Stimulated activated CD8-positive, alpha-beta memory T cell treated with anti-CD3 and anti-CD28 coated beads, Interleukin-4, amount 100 ng/mL, for 48 hours (primary cell): ENCODE measurements at regions not wholly inside any gene's neighbourhood (a gene's known extent, or its start where the extent isn't known, plus 50 kb on each side); places are given as distances from the start of the nearest gene placed in this dataset.

Source experiments
- DNase-seq: peaks from one replicate; pipeline ENCODE4 v3.0.0-alpha.2; 2020

GRCh38 chr16:64638766-64639165 is 483.1 kb downstream of the CDH11 start:
- no peak for DNase-seq

GRCh38 chr16:64629622-64630021 is 492.2 kb downstream of the CDH11 start:
- no peak for DNase-seq

DNA sequence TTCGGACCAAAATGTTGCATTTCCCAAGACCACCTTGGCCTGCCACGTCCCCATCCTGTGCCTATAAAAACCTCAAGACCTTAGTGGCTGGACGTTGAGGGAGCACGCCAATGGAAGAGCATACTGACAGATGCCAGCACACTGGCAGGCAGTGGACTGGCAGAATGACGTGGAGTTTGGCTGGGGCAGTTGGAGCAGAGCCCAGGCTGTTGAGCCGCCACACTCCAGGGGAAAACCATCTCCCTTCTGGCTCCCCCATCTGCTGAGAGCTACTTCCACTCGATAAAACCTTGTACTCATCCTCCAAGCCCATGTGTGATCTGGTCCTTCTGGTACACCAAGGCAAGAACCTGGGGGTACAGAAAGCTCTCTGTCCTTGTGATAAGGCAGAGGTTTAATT is 494.1 kb downstream of the CDH11 start:
- no peak for DNase-seq

DNA sequence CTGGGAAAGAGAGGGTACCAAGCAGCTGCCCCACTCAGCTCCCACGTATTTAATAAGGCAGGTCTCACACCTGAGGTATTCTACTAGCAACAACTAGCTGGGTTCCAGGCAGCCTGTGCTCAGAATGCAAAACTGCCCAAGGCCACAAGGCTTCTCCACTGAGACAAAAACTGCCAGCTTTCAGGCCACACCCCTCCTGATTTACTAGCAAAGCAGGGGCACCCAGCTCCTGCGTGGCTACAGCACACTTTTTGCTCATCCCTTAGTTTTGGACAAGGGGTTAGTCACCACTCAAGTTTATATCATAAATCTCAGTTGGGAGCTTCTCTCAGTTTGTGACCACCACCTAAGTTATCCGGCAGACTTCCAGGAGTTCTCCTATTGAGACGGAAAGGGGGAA is 494.6 kb downstream of the CDH11 start:
- DNase-seq, result no peak

- DNase-seq, result no peak
Observed at GRCh38 chr16:64626776-64627175, 495.1 kb downstream of the CDH11 start.

- DNase-seq, result no peak
Observed at GRCh38 chr16:64621616-64622015, 500.2 kb downstream of the CDH11 start.

DNA sequence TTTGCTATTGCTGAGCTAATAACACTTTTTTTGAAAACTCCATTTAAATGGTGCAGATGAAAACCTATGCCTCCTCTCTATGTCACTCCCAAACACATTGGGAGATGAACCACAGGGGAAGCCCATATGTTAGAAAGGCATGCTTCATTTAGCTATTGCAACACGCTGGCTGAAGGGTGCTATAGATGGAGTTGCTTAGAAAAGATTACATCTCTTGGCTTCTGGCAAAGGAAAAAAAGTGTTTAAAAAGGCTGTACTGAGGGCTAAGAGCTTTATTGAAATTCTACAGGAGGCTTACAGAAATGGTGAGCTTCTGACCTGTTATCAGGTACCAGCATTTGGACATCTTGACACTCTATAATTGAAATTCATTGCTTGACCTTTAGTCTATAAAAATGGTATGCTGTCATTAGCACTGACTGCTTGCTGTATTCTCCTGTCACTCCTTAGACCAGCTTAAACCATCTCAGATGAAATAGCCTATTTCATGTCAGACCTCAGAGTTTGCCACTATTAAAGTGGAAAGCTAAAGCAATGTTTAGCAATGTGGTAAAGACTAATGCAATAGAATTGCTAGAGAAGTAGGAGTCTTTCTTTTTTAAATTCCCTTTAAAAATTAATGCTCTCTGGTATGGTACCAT is 503.9 kb downstream of the CDH11 start:
- DNase-seq, result no peak

DNA sequence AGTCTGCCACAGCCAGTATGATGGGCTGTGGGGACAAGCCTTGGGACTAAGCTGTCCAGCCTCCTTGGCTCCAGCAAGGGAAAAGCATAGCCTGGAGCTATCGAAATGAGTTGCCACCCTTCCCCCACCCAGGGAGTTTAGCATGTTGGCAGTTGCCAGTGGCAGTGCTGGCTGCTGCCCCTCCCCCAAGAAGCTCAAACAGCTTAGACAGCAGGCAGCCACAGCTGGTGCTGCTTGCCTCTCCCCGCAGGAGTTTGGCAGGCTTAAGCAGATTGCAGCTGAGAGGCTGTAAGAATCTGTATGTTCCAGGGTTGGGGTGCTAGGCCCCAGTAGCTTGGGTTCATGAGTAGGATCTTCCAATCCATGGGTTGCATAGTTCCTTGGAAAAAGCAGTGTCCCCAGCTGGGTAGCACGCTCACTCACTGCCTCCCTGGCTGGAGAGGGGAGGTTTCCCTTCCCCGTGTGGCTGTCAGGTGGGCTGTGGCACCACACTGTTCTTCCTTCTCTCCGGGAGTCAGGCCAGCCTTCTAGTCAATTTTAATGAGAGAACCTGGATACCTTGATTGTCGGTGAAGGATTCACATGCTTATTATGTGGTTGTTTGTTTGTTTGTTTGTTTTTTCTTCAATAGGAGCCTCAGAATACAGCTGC is 506.1 kb downstream of the CDH11 start:
- DNase-seq, result no peak

DNA sequence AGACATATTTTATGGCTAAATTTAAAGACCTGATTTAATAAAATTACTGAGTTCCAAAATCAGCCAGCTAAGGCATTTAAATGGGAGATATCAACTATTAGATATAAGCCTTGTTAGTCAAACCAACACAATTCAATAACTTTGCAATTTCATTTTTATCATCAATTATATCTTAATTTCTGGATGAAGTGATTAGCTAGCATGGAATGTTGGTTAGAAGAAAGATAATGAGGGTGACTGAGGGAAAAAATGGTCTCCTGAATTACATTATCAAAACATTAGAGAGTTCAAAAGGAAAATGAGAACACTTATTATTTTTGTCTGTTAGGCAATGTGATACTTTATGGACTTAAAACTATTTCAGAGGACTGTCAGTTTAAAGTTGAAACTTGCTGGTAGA is 525.7 kb downstream of the CDH11 start:
- DNase-seq, result no peak

GRCh38 chr16:64590513-64590912 is 531.4 kb downstream of the CDH11 start:
- no peak for DNase-seq

GRCh38 chr16:64589836-64590235 is 532.0 kb downstream of the CDH11 start:
- no peak for DNase-seq

DNA sequence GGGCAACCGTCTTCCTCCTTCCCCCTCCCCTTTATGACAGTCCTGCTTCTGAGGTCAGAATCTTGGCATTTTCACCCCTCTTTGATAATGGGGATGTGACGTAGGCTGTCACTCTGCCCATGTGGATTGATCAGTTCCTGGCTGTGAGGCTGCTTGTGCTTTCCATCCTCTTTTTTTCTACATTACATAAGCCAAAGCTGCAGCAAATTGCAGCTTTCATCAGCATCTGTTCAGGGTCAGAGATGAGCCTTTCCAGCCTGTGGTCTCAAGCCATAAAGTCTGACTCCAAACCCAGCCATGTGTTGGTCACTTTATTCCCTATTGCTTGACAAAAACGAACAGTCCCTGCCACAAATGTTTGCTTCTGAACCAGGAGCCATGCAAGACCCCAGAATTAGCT is 535.1 kb downstream of the CDH11 start:
- no peak for DNase-seq

GRCh38 chr16:64585367-64585766 is 536.5 kb downstream of the CDH11 start:
- DNase-seq, result no peak

DNA sequence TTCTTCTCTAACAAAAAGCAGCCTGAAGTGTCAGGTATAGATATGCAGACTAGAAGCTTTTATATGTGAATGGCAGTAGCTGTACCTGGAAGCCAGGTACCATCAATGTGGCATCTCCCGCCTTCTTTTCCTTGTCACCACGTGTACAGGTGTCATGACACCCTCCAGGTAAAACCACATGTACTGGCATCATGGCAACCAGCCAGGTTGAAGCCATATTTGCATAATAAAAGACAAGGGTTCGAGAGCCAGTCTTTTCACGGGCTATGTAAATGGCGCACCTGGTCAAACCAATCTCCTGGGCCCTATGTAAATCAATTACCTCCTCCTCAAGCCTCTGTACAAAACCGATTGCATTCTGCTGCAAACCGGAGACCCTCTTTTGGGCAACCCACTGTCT is 541.3 kb downstream of the CDH11 start:
- DNase-seq, result no peak

GRCh38 chr16:64579712-64580111 is 542.2 kb downstream of the CDH11 start:
- DNase-seq, result no peak

GRCh38 chr16:64545768-64546167 is 576.1 kb downstream of the CDH11 start:
- no peak for DNase-seq

DNA sequence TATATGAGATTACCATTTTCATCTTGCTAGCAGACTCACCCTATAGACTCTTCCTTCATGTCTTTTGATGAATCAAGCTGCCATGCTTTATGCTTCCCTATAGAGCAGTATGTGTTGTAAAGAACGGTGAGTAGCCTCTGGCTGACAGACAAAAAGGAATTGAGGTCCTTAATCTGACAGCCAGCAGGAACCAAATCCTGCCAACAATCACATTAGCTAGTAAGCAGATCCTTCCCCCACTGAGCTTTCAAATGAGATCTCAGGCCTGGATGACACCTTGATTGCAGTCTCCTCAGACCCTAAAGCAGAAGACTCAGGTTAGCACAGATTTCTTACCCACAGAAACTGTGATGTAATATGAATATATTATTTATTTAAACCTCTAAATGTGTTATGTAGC is 577.0 kb downstream of the CDH11 start:
- DNase-seq, result no peak

DNA sequence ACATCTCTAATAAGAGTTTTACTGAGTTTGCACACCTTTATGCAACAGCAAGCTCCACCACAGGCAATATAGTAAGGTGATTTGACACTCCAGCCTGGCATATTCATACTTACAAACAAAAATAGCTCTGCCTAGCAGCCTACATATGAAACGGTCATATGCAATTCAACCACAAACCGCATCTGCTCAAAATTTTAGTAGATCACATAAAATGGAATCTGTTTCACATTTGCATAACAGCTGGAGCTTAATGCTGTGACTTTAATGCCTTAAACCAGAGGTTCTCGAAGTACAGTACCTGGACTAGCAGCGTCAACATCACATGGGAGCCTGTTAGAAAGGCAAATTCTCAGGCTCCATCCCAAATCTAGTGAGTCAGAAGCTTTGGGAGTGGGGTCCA is 578.4 kb downstream of the CDH11 start:
- no peak for DNase-seq

GRCh38 chr16:64543031-64543430 is 578.8 kb downstream of the CDH11 start:
- DNase-seq, result no peak

DNA sequence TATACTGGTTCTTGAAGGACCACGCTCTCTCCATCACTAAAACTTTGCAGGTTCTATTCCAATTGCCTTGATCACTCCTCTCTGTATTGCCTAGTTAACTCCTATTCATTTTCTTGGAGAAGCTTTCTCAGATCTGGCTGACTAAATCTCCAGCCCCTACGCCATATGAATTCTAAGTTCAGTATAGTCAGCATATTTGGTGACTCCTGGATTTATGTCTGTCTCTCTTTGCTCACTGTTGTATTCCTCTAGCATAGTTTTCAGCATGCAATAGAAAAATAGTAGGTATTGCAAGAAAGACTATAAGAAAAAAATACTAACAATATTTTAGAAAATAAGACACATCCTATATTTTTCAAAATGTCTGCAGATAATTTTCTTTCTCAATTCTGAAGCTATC is 579.7 kb downstream of the CDH11 start:
- no peak for DNase-seq

DNA sequence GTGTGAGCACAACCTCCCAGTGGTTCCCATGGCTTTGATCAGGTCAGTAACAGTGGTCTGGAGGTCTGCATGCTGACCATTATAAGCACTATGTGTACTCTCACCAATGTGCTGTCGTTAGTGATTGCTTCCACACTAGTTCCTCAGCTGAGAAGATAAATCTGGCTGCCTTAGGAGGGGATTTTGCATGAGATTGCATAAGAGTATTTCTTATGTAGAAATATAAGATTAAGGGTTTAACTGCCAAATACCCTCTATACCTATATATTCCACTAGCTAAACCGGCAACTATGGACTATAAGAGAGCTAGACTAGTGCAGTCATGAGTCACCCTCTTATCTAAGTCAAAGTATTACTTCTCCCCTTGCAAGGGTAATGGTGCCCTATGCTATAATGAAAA is 580.2 kb downstream of the CDH11 start:
- no peak for DNase-seq

GRCh38 chr16:64540434-64540833 is 581.4 kb downstream of the CDH11 start:
- no peak for DNase-seq

DNA sequence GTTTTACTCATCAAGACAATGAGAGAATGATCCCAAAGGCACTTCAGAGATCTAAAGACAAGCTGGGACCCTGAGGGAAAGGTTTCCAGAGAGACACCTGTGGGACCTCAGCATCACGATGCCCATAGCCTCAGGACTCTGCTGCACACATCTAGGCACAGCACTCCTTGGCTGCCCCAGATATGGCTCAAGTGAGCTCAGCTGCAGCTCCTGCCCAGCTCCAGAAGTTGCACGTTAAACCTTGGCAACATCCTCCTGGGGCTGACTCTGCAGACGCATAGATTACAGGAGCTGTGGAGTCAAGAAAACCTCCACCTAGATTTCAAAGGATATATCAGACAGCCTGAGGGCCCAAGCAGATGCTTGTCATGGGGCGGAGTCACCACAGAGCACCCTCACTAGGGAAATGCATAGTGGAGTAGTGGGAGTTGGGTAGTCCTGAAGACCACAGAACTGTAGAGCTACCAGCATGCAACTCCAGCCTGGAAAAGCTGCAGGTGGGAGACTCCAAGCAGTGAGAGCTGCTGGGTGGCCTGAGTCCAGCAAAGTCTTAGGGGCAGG is 582.0 kb downstream of the CDH11 start:
- no peak for DNase-seq

DNA sequence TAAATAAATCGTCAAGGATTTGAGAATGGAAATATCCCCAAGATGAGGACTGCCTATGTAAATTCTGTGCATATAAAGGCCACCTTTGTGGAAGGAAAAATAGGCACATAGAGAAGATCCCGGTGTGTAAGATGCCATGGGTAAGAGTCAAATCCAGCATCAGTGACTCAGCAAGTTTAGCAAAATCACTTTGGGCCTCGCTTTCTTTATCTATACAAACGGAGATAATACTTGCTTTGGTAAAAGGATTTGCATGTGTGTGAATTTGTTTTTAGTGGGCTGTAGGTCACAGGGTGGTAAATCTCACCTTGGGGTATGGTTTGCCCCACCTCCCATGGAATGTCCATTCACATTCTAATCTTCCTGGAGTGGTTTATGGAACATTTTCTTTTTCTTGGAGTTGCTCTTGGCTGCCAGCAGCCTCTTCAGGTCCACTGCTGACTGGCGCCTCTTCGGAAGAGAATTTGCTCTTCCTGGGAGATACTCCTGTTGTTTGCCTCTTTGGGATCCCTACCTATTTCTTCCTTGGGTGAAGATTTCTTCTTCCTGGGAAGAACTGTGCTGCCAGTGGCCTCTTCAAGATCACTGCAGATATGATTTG is 587.6 kb downstream of the CDH11 start:
- DNase-seq, result no peak
